ENCODE measurements at regions not wholly inside any gene's neighbourhood (a gene's known extent, or its start where the extent isn't known, plus 50 kb on each side); places are given as distances from the start of the nearest gene placed in this dataset.

DNA sequence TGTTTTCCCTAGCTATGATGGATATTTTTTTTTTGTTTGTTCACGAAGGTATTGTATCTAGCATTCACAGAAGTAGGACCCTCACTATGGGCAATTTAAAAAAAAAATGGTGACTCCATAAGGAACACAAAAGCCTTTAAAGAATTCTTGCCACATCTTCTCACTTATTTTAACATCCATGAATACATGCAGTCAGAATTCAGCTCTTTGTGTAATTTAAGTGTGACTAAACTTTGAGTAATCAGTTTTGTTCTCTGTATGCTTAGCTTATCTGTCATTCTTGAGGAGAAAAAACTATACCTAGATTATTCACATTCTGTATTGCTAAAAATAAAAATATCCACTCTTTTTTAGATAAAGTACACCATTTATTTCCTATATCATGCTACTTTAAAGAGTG lies 313.2 kb upstream of the KCND2 start:
- TF ChIP-seq EZH2 (IDR thresholded peaks at IDR 0.05; ENCODE audit: borderline replicate concordance, low read depth, low read length, severe bottlenecking), result no peak
- TF ChIP-seq, protein P1, sequence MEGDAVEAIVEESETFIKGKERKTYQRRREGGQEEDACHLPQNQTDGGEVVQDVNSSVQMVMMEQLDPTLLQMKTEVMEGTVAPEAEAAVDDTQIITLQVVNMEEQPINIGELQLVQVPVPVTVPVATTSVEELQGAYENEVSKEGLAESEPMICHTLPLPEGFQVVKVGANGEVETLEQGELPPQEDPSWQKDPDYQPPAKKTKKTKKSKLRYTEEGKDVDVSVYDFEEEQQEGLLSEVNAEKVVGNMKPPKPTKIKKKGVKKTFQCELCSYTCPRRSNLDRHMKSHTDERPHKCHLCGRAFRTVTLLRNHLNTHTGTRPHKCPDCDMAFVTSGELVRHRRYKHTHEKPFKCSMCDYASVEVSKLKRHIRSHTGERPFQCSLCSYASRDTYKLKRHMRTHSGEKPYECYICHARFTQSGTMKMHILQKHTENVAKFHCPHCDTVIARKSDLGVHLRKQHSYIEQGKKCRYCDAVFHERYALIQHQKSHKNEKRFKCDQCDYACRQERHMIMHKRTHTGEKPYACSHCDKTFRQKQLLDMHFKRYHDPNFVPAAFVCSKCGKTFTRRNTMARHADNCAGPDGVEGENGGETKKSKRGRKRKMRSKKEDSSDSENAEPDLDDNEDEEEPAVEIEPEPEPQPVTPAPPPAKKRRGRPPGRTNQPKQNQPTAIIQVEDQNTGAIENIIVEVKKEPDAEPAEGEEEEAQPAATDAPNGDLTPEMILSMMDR (IDR thresholded peaks at IDR 0.05; ENCODE audit: borderline replicate concordance, extremely low read depth, low read length, poor library complexity, severe bottlenecking), result no peak

DNA sequence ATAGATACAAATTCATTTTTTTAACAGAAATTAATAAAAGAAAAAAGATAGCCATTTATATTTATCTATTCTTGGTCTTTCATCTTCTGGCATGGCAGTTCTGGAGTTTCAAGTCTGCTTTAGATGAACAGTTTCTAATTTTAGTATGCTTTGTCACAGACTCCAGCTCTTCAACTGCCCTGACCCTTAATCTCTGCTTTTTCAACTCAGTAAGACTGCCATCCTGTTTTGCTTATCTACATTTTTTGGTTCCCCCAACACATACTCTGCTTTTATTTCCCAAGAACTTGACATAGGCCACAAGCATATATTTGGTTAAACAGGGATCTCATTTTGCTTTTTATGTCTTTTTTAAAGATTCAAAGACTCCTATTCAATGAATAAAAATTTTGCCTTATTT lies 309.3 kb upstream of the KCND2 start:
- Histone ChIP-seq H4K20me1 (ENCODE audit: insufficient read depth, low read length) (no peaks in the 10 kb centered on the region), H3K27me3 (ENCODE audit: insufficient read depth, low read length, poor library complexity) (no peaks in the 10 kb centered on the region), H3K9ac (ENCODE audit: low read depth, low read length) (no peak overlapping the region), H3K9me3 (ENCODE audit: insufficient read depth, low read length, severe bottlenecking) (no peaks in the 10 kb centered on the region), H3K4me2 (ENCODE audit: insufficient read depth, low read length) (no peak overlapping the region), H3K36me3 (ENCODE audit: insufficient read depth, low read length) (no peaks in the 10 kb centered on the region), H3K27ac (ENCODE audit: low read length) (no peak overlapping the region), H3K4me1 (ENCODE audit: insufficient read depth, low read length) (no peaks in the 10 kb centered on the region), H3K79me2 (ENCODE audit: insufficient read depth, low read length) (no peaks in the 10 kb centered on the region), H3K4me3 (ENCODE audit: low read depth in 1 of 2, low read length in 2 of 2) (no peak overlapping the region), H2AFZ (ENCODE audit: low read depth, low read length) (no peak overlapping the region)
- TF ChIP-seq, protein P1 (IDR thresholded peaks at IDR 0.05; ENCODE audit: borderline replicate concordance, extremely low read depth, low read length, poor library complexity, severe bottlenecking), result no peak
- TF ChIP-seq EZH2 (IDR thresholded peaks at IDR 0.05; ENCODE audit: borderline replicate concordance, low read depth, low read length, severe bottlenecking), result no peak
- DNase-seq (no peak), ATAC-seq (ENCODE audit: insufficient read depth, low read depth) (no peak)

More for the DNA sequence above, 313.2 kb upstream of the KCND2 start:
- no peak overlapping the region for H3K9ac ChIP-seq (ENCODE audit: low read depth, low read length)
- no peaks in the 10 kb centered on the region for H3K9me3 ChIP-seq (ENCODE audit: insufficient read depth, low read length, severe bottlenecking)
- DNase-seq (no peak), ATAC-seq (ENCODE audit: insufficient read depth, low read depth) (no peak)
- H4K20me1 ChIP-seq (ENCODE audit: insufficient read depth, low read length), result no peaks in the 10 kb centered on the region
- H3K27me3 ChIP-seq (ENCODE audit: insufficient read depth, low read length, poor library complexity), result no peaks in the 10 kb centered on the region
- H3K27ac ChIP-seq (ENCODE audit: low read length), result no peak overlapping the region
- H3K4me3 ChIP-seq (ENCODE audit: low read depth in 1 of 2, low read length in 2 of 2), result no peak overlapping the region
- H3K36me3 ChIP-seq (ENCODE audit: insufficient read depth, low read length), result no peaks in the 10 kb centered on the region
- no peak overlapping the region for H3K4me2 ChIP-seq (ENCODE audit: insufficient read depth, low read length)
- H2AFZ ChIP-seq (ENCODE audit: low read depth, low read length), result no peak overlapping the region
- H3K79me2 ChIP-seq (ENCODE audit: insufficient read depth, low read length), result no peaks in the 10 kb centered on the region
- H3K4me1 ChIP-seq (ENCODE audit: insufficient read depth, low read length), result no peaks in the 10 kb centered on the region

DNA sequence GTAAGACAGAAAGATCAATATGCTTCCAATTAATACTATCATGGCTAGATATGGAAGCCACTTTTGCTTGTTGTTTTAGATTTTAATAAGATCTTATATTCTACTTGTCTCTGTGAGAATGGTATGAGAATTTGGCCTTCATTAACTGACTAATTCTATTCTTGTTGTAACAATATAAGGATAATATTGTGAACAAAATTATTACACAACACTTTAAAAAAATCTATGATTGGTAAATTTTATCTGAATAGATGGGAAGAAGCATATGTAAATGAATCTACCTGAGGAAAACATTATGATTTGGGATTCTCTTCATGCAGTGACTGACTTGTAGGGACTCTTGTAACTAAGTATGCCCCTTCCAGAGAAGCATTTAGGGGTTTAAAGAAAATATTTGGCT lies 308.9 kb upstream of the KCND2 start:
- no peak overlapping the region for H3K27ac ChIP-seq (ENCODE audit: low read length)
- TF ChIP-seq EZH2 (IDR thresholded peaks at IDR 0.05; ENCODE audit: borderline replicate concordance, low read depth, low read length, severe bottlenecking), result no peak
- TF ChIP-seq, protein P1 (IDR thresholded peaks at IDR 0.05; ENCODE audit: borderline replicate concordance, extremely low read depth, low read length, poor library complexity, severe bottlenecking), result no peak

More for the DNA sequence above, 308.9 kb upstream of the KCND2 start:
- H4K20me1 ChIP-seq (ENCODE audit: insufficient read depth, low read length), result no peaks in the 10 kb centered on the region
- no peaks in the 10 kb centered on the region for H3K4me1 ChIP-seq (ENCODE audit: insufficient read depth, low read length)
- ATAC-seq (ENCODE audit: insufficient read depth, low read depth) (no peak), DNase-seq (no peak)
- H2AFZ ChIP-seq (ENCODE audit: low read depth, low read length), result no peak overlapping the region
- H3K4me2 ChIP-seq (ENCODE audit: insufficient read depth, low read length), result no peak overlapping the region
- H3K27me3 ChIP-seq (ENCODE audit: insufficient read depth, low read length, poor library complexity), result no peaks in the 10 kb centered on the region
- no peaks in the 10 kb centered on the region for H3K36me3 ChIP-seq (ENCODE audit: insufficient read depth, low read length)
- H3K9me3 ChIP-seq (ENCODE audit: insufficient read depth, low read length, severe bottlenecking), result no peaks in the 10 kb centered on the region
- H3K9ac ChIP-seq (ENCODE audit: low read depth, low read length), result no peak overlapping the region
- H3K4me3 ChIP-seq (ENCODE audit: low read depth in 1 of 2, low read length in 2 of 2), result no peak overlapping the region
- no peaks in the 10 kb centered on the region for H3K79me2 ChIP-seq (ENCODE audit: insufficient read depth, low read length)

All from DND-41 (cell line).